NB4 (cell line): ENCODE measurements at regions not wholly inside any gene's neighbourhood (a gene's known extent, or its start where the extent isn't known, plus 50 kb on each side); places are given as distances from the start of the nearest gene placed in this dataset.

Experiments
- POLR2A ChIP-seq: IDR thresholded peaks from 2 replicates; pipeline ENCODE4 v1.6.1; 2011; ENCODE audit warnings: mild to moderate bottlenecking; ENCODE audit not compliant: insufficient read length; ENCODE audit errors: extremely low read depth
- TF ChIP-seq, protein P1 (sequence below): IDR thresholded peaks from one replicate; pipeline ENCODE4 v1.5.1; 2012; ENCODE audit warnings: low read depth, low read length
- TF ChIP-seq, protein P2 (sequence below): IDR thresholded peaks from 2 replicates; pipeline ENCODE4 v1.6.1; 2011; ENCODE audit warnings: low read depth, low read length

DNA sequence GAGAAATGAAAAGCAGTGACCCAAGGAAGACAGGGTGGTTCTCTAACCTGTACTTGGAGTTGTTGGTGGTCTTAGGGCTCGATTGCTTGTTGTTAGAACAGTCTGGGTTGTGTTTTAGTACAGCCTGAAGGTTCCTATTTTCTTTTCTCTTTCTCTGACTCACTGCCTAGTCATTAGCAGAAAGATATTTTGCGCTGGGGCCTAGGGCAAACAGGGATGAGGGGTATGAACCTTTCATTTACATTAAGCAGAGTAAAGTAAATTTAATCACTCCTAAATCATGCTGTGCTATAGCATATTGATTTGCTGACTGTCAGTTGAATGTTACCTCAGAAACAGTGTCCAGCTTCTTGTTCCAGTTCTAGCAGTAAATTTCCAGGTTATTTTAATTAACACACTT is 197.2 kb downstream of the RWDD3 start:
- TF ChIP-seq, protein P1, sequence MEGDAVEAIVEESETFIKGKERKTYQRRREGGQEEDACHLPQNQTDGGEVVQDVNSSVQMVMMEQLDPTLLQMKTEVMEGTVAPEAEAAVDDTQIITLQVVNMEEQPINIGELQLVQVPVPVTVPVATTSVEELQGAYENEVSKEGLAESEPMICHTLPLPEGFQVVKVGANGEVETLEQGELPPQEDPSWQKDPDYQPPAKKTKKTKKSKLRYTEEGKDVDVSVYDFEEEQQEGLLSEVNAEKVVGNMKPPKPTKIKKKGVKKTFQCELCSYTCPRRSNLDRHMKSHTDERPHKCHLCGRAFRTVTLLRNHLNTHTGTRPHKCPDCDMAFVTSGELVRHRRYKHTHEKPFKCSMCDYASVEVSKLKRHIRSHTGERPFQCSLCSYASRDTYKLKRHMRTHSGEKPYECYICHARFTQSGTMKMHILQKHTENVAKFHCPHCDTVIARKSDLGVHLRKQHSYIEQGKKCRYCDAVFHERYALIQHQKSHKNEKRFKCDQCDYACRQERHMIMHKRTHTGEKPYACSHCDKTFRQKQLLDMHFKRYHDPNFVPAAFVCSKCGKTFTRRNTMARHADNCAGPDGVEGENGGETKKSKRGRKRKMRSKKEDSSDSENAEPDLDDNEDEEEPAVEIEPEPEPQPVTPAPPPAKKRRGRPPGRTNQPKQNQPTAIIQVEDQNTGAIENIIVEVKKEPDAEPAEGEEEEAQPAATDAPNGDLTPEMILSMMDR: no peak
- no peak for TF ChIP-seq POLR2A
- TF ChIP-seq, protein P2, sequence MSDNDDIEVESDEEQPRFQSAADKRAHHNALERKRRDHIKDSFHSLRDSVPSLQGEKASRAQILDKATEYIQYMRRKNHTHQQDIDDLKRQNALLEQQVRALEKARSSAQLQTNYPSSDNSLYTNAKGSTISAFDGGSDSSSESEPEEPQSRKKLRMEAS: no peak
